GM21825 (cell line): ENCODE measurements at regions not wholly inside any gene's neighbourhood (a gene's known extent, or its start where the extent isn't known, plus 50 kb on each side); places are given as distances from the start of the nearest gene placed in this dataset.
"Not testable (repeated sequence)": the region's sequence is repeated elsewhere in the genome, so short reads cannot be mapped to it uniquely, and the experiment has no call there.

ENCODE experiments used
- ATAC-seq: cut with Tn5 transposase; IDR thresholded peaks from one replicate; pipeline ENCODE4 v1.9.1; 2021; ENCODE audit warnings: mild to moderate bottlenecking, moderate library complexity; ENCODE audit not compliant: unreplicated experiment

- no peak for ATAC-seq
Measured at GRCh38 chr2:124967325-124967724, 942.2 kb downstream of the CNTNAP5 start.

- ATAC-seq: no peak
Measured at GRCh38 chr2:124970030-124970429, 944.9 kb downstream of the CNTNAP5 start.

GRCh38 chr2:124973396-124973795 is 948.3 kb downstream of the CNTNAP5 start:
- no peak for ATAC-seq

- no peak for ATAC-seq
Measured at GRCh38 chr2:124975224-124975623, 950.1 kb downstream of the CNTNAP5 start.

GRCh38 chr2:124975648-124976047 is 950.6 kb downstream of the CNTNAP5 start:
- no peak for ATAC-seq

GRCh38 chr2:124978597-124978996 is 953.5 kb downstream of the CNTNAP5 start:
- no peak for ATAC-seq

GRCh38 chr2:124983595-124983994 is 958.5 kb downstream of the CNTNAP5 start:
- no peak for ATAC-seq

- no peak for ATAC-seq
Measured at GRCh38 chr2:124985270-124985669, 960.2 kb downstream of the CNTNAP5 start.

- ATAC-seq: no peak
Measured at GRCh38 chr2:124986136-124986535, 961.0 kb downstream of the CNTNAP5 start.

- not testable (repeated sequence) for ATAC-seq
Measured at GRCh38 chr2:124986870-124987269, 961.8 kb downstream of the CNTNAP5 start.

GRCh38 chr2:124987436-124987835 is 962.3 kb downstream of the CNTNAP5 start:
- not testable (repeated sequence) for ATAC-seq

- no peak for ATAC-seq
Measured at GRCh38 chr2:124988111-124988510, 963.0 kb downstream of the CNTNAP5 start.

GRCh38 chr2:124988794-124989193 is 963.7 kb downstream of the CNTNAP5 start:
- no peak for ATAC-seq

GRCh38 chr2:124993809-124994208 is 968.7 kb downstream of the CNTNAP5 start:
- ATAC-seq: no peak

GRCh38 chr2:124995185-124995912 is 970.3 kb downstream of the CNTNAP5 start:
- no peak for ATAC-seq

- no peak for ATAC-seq
Measured at GRCh38 chr2:124996406-124996805, 971.3 kb downstream of the CNTNAP5 start.

GRCh38 chr2:124999906-125000305 is 974.8 kb downstream of the CNTNAP5 start:
- ATAC-seq: no peak

GRCh38 chr2:125004106-125004800 is 979.2 kb downstream of the CNTNAP5 start:
- ATAC-seq: no peak

GRCh38 chr2:125006676-125007075 is 981.6 kb downstream of the CNTNAP5 start:
- no peak for ATAC-seq

- ATAC-seq: not testable (repeated sequence)
Measured at GRCh38 chr2:125028721-125029120, 1003.6 kb downstream of the CNTNAP5 start.

GRCh38 chr2:125033871-125034270 is 1008.8 kb downstream of the CNTNAP5 start:
- no peak for ATAC-seq

- ATAC-seq: no peak
Measured at GRCh38 chr2:125037135-125037653, 1012.1 kb downstream of the CNTNAP5 start.
